ENCODE measurements at regions not wholly inside any gene's neighbourhood (a gene's known extent, or its start where the extent isn't known, plus 50 kb on each side); places are given as distances from the start of the nearest gene placed in this dataset.

- TF ChIP-seq ZFX (IDR thresholded peaks at IDR 0.05) (no peak), CTCF (conservative IDR thresholded peaks at IDR 0.05) (no peak)
- no peak overlapping the region for H3K27ac ChIP-seq
Measured at GRCh38 chr5:72055636-72056035, 51.6 kb upstream of the MAP1B start.

All from C4-2B (cell line).